Ovary (tissue), 7 donors: ENCODE measurements at regions not wholly inside any gene's neighbourhood (a gene's known extent, or its start where the extent isn't known, plus 50 kb on each side); places are given as distances from the start of the nearest gene placed in this dataset.

Experiments used
- DNase-seq, 5 donors: peaks; one replicate each; pipeline ENCODE4 v3.0.0-alpha.2; 2019 to 2020
- H3K27ac ChIP-seq, 2 donors: fragments of 200-600 bp; one replicate each; pipeline versions ENCODE4 v1.5.1 to v1.8.0; 2019 to 2022
- H3K27me3 ChIP-seq: fragments of 200-600 bp; one replicate; pipeline ENCODE4 v1.8.0; 2022
- H3K36me3 ChIP-seq: fragments of 200-600 bp; sonication (generic); one replicate; pipeline ENCODE4 v1.5.1; 2019
- H3K4me1 ChIP-seq: one replicate; pipeline ENCODE4 v1.8.1; 2013; ENCODE audit warnings: mild to moderate bottlenecking, moderate library complexity; ENCODE audit not compliant: insufficient read depth
- H3K4me3 ChIP-seq: fragments of 200-600 bp; sonication (generic); one replicate; pipeline ENCODE4 v1.5.1; 2017
- H3K9me3 ChIP-seq, 2 donors: fragments of 200-600 bp in 1 of 2; sonication (generic) in 1 of 2; one replicate each; pipeline versions ENCODE4 v1.5.1 to v1.8.1; 2013 to 2019; ENCODE audit warnings: mild to moderate bottlenecking in 1 of 2, moderate library complexity in 1 of 2
- CTCF ChIP-seq, 3 donors: fragments of 450-650 bp in 2 of 3; fragments of 200-600 bp in 1 of 3; IDR thresholded peaks; one replicate each; pipeline versions ENCODE4 v1.5.1 to v1.8.0; 2016 to 2022; ENCODE audit warnings: antibody characterized with exemption in 3 of 3, mild to moderate bottlenecking in 1 of 3
- EP300 ChIP-seq: sonication (generic); formaldehyde crosslinking; IDR thresholded peaks from one replicate; pipeline ENCODE4 v1.6.1; 2017; ENCODE audit warnings: antibody characterized with exemption
- POLR2A ChIP-seq: fragments of 450-650 bp; IDR thresholded peaks from one replicate; pipeline ENCODE4 v1.6.1; 2017; ENCODE audit warnings: antibody characterized with exemption, mild to moderate bottlenecking, moderate library complexity
- WGBS, 3 donors: extraction: QIAGEN DNeasy Blood & Tissue Kit in 1 of 3; methylation state at CpG; one replicate each; pipeline versions ENCODE4 v1.1.5 to v1.1.7; 2013 to 2017; 5-methylcytosine and 5-hydroxymethylcytosine counted together
- intact Hi-C, 4 donors: fragments of 100-400 bp; cut with DNase I; formaldehyde crosslinking; loops; one replicate each; pipeline versions ENCODE4 v1.11.0 to v1.15.1; 2022 to 2023
- donor health status: DM: no; HTN: no; CAD: no; lungs with moderate emphysema.
- donor health status: DM: no; HTN: no; CAD: no.
- donor health status: Bipolar disorder and iron deficiency.
- donor health status: DM: no; HTN: no; CAD: no.
- donor health status: DM: yes; HTN: yes; CAD: no.

- no peaks in the 10 kb centered on the region for H3K4me1 ChIP-seq
- H3K27me3 ChIP-seq = no peaks in the 10 kb centered on the region
- TF ChIP-seq EP300 = no peak
- no peak for TF ChIP-seq POLR2A
- TF ChIP-seq CTCF (IDR thresholded peaks at IDR 0.05) = no peak
- no peaks in the 10 kb centered on the region for H3K36me3 ChIP-seq
- DNase-seq = no peak
- H3K9me3 ChIP-seq = no peaks in the 10 kb centered on the region
- no peak overlapping the region for H3K27ac ChIP-seq
- no peak overlapping the region for H3K4me3 ChIP-seq
- WGBS, 3 donors = 78 to 84% (median 82%) methylated on average over 4 of the region's 4 CpGs
- intact Hi-C loops = no loop called here
These were observed 447.9 kb upstream of the TMEM132C start for GRCh38 chr12:127819056-127819455.

- no peak overlapping the region for H3K27ac ChIP-seq
- H3K4me1 ChIP-seq = no peaks in the 10 kb centered on the region
- TF ChIP-seq CTCF (IDR thresholded peaks at IDR 0.05) = no peak
- TF ChIP-seq POLR2A = no peak
- TF ChIP-seq EP300 = no peak
- WGBS, 3 donors = 58 to 79% (median 61%) methylated on average over 4 of the region's 4 CpGs
- no peaks in the 10 kb centered on the region for H3K9me3 ChIP-seq
- no peaks in the 10 kb centered on the region for H3K36me3 ChIP-seq
- H3K27me3 ChIP-seq = no peaks in the 10 kb centered on the region
- DNase-seq = no peak
- intact Hi-C loops = no loop called here
- H3K4me3 ChIP-seq = no peak overlapping the region
These were observed 446.7 kb upstream of the TMEM132C start for GRCh38 chr12:127820271-127820670.

GRCh38 chr12:127820846-127821245 lies 446.1 kb upstream of the TMEM132C start:
- no peaks in the 10 kb centered on the region for H3K4me1 ChIP-seq
- intact Hi-C loops = no loop called here
- H3K9me3 ChIP-seq = no peaks in the 10 kb centered on the region
- no peaks in the 10 kb centered on the region for H3K36me3 ChIP-seq
- no peak for TF ChIP-seq EP300
- no peak for TF ChIP-seq POLR2A
- TF ChIP-seq CTCF (IDR thresholded peaks at IDR 0.05) = no peak
- no peak for DNase-seq
- H3K4me3 ChIP-seq = no peak overlapping the region
- H3K27me3 ChIP-seq = no peaks in the 10 kb centered on the region
- 75 to 79% (median 77%) methylated on average over 7 of the region's 7 CpGs for whole genome bisulfite sequencing, 3 donors
- H3K27ac ChIP-seq = no peak overlapping the region

- Histone ChIP-seq H3K27ac (no peak overlapping the region), H3K27me3 (no peaks in the 10 kb centered on the region), H3K36me3 (no peaks in the 10 kb centered on the region), H3K9me3 (no peaks in the 10 kb centered on the region), H3K4me3 (no peak overlapping the region), H3K4me1 (no peaks in the 10 kb centered on the region)
- 5 to 8% (median 6%) methylated on average over 6 of the region's 6 CpGs for WGBS, 3 donors
- intact Hi-C loops = no loop called here
- no peak for DNase-seq
- TF ChIP-seq EP300 (no peak), POLR2A (no peak), CTCF (IDR thresholded peaks at IDR 0.05) (no peak)
These were observed 444.1 kb upstream of the TMEM132C start for GRCh38 chr12:127822809-127823411.
